ENCODE measurements at regions not wholly inside any gene's neighbourhood (a gene's known extent, or its start where the extent isn't known, plus 50 kb on each side); places are given as distances from the start of the nearest gene placed in this dataset.

- in situ Hi-C loops (cut with MboI; ENCODE audit: low sequenced_read_pairs) (no loop called here), intact Hi-C loops (cut with micrococcal nuclease) (no loop called here), dilution Hi-C loops (cut with HindIII; ENCODE audit: low sequenced_read_pairs, unreplicated experiment) (no loop called here)
- Histone ChIP-seq H3K79me1 (ENCODE audit: low read depth in 1 of 2, low read length in 2 of 2) (no peaks in the 10 kb centered on the region), H2BK120ac (ENCODE audit: low read depth, low read length) (no peak overlapping the region), H3K9me1 (ENCODE audit: insufficient read depth, low read length) (no peaks in the 10 kb centered on the region), H3K18ac (ENCODE audit: low read depth, low read length) (no peak overlapping the region), H3K4ac (ENCODE audit: low read depth, low read length) (no peak overlapping the region), H3K56ac (ENCODE audit: extremely low read depth, insufficient read depth, low read length) (no peak overlapping the region), H2BK20ac (ENCODE audit: low read depth, low read length) (no peak overlapping the region), H3K4me2 (ENCODE audit: low read depth, low read length) (no peak overlapping the region), H2AK9ac (replicated peaks; ENCODE audit: low read depth, low read length, poor library complexity) (no peak overlapping the region), H3K27ac (ENCODE audit: insufficient read depth, low read length) (no peak overlapping the region), H3K27me3 (ENCODE audit: control insufficient read depth, insufficient read depth, low read length) (no peaks in the 10 kb centered on the region), H3K9ac (ENCODE audit: low read depth, low read length) (no peak overlapping the region), H2AK5ac (ENCODE audit: low read depth, low read length) (no peak overlapping the region), H4K5ac (ENCODE audit: low read depth, low read length) (no peak overlapping the region), H2BK15ac (ENCODE audit: low read depth, low read length) (no peak overlapping the region), H3K36me3 (ENCODE audit: control insufficient read depth, insufficient read depth, low read length) (no peaks in the 10 kb centered on the region), H3K23ac (ENCODE audit: low read depth, low read length) (no peak overlapping the region), H3K4me1 (ENCODE audit: control insufficient read depth, insufficient read depth, low read length) (no peaks in the 10 kb centered on the region), H4K8ac (ENCODE audit: low read depth in 2 of 2, low read length in 2 of 2) (no peak overlapping the region), H3K14ac (replicated peaks; ENCODE audit: low read depth, low read length) (no peak overlapping the region), H2AFZ (replicated peaks; ENCODE audit: low read length, poor library complexity) (no peak overlapping the region), H3K9me3 (ENCODE audit: control insufficient read depth, insufficient read depth, low read length) (peaks cover 2% of the 10 kb centered on the region; the same call in 1 of the 2 replicates), H4K91ac (ENCODE audit: insufficient read depth, low read depth, low read length) (no peak overlapping the region), H2BK5ac (ENCODE audit: low read depth, low read length, poor library complexity, severe bottlenecking) (no peak overlapping the region), H3K4me3 (ENCODE audit: insufficient read depth, low read depth, low read length) (no peak overlapping the region), H4K20me1 (ENCODE audit: insufficient read depth, low read length) (no peaks in the 10 kb centered on the region)
- CTCF ChIA-PET, result no interaction called here
- ATAC-seq (ENCODE audit: low read depth), result no peak
- POLR2A ChIA-PET (ENCODE audit: unreplicated experiment), result no interaction called here
- DNase-seq, result no peak
- TF ChIP-seq USF2 (IDR thresholded peaks at IDR 0.05; ENCODE audit: low read depth, low read length), result no peak
- TF ChIP-seq FOS (IDR thresholded peaks at IDR 0.05; ENCODE audit: low read depth, low read length), result no peak
- no TSS peak for BruUV-seq (replicated peaks)
Observed at GRCh38 chr4:135705343-135705742, 1503.8 kb upstream of the PABPC4L start.

Data from IMR-90 (cell line).